ENCODE measurements at regions not wholly inside any gene's neighbourhood (a gene's known extent, or its start where the extent isn't known, plus 50 kb on each side); places are given as distances from the start of the nearest gene placed in this dataset.

- TF ChIP-seq CTCF (conservative IDR thresholded peaks at IDR 0.05 in 1 of 2, IDR thresholded peaks at IDR 0.05 in 1 of 2; ENCODE audit: low read depth in 1 of 2, low read length in 2 of 2) = no peak
- TF ChIP-seq EZH2 (IDR thresholded peaks at IDR 0.05; ENCODE audit: low read length, missing control alignments) = no peak
Observed at GRCh38 chr12:107308310-107308709, 215.0 kb upstream of the CRY1 start.

Measured in fibroblast of lung (primary cell).